ENCODE measurements at regions not wholly inside any gene's neighbourhood (a gene's known extent, or its start where the extent isn't known, plus 50 kb on each side); places are given as distances from the start of the nearest gene placed in this dataset.

GRCh38 chr2:117085737-117086136 lies 728.8 kb upstream of the DDX18 start:
- DNase-seq = no peak

GRCh38 chr2:117086174-117086942 lies 728.1 kb upstream of the DDX18 start:
- DNase-seq = no peak

GRCh38 chr2:117086943-117087250 lies 727.6 kb upstream of the DDX18 start:
- no peak for DNase-seq

- DNase-seq = peak; percentile 8
These were observed 726.8 kb upstream of the DDX18 start for GRCh38 chr2:117087535-117088291.

- no peak for DNase-seq
These were observed 723.3 kb upstream of the DDX18 start for GRCh38 chr2:117091041-117091837.

- DNase-seq = no peak
These were observed 712.9 kb upstream of the DDX18 start for GRCh38 chr2:117101613-117102012.

GRCh38 chr2:117108741-117109267 lies 705.7 kb upstream of the DDX18 start:
- no peak for DNase-seq

GRCh38 chr2:117118994-117119393 lies 695.5 kb upstream of the DDX18 start:
- DNase-seq = no peak

- no peak for DNase-seq
These were observed 691.1 kb upstream of the DDX18 start for GRCh38 chr2:117123362-117123761.

- no peak for DNase-seq
These were observed 687.8 kb upstream of the DDX18 start for GRCh38 chr2:117126656-117127055.

- DNase-seq = no peak
These were observed 686.8 kb upstream of the DDX18 start for GRCh38 chr2:117127680-117128079.

- no peak for DNase-seq
These were observed 686.0 kb upstream of the DDX18 start for GRCh38 chr2:117128461-117128860.

GRCh38 chr2:117137371-117137770 lies 677.1 kb upstream of the DDX18 start:
- no peak for DNase-seq

GRCh38 chr2:117169036-117169765 lies 645.3 kb upstream of the DDX18 start:
- no peak for DNase-seq

GRCh38 chr2:117170897-117171296 lies 643.6 kb upstream of the DDX18 start:
- DNase-seq = no peak

GRCh38 chr2:117179405-117179804 lies 635.1 kb upstream of the DDX18 start:
- DNase-seq = no peak

GRCh38 chr2:117190856-117191559 lies 623.5 kb upstream of the DDX18 start:
- DNase-seq = no peak

- DNase-seq = no peak
These were observed 619.1 kb upstream of the DDX18 start for GRCh38 chr2:117195381-117195780.

- DNase-seq = no peak
These were observed 615.0 kb upstream of the DDX18 start for GRCh38 chr2:117199511-117199910.

- DNase-seq = no peak
These were observed 601.9 kb upstream of the DDX18 start for GRCh38 chr2:117212562-117212961.

- no peak for DNase-seq
These were observed 597.3 kb upstream of the DDX18 start for GRCh38 chr2:117217145-117217544.

- no peak for DNase-seq
These were observed 591.7 kb upstream of the DDX18 start for GRCh38 chr2:117222809-117223208.

Measured in fibroblast of skin of right quadriceps (primary cell).